GM10248 (cell line): ENCODE measurements at regions not wholly inside any gene's neighbourhood (a gene's known extent, or its start where the extent isn't known, plus 50 kb on each side); places are given as distances from the start of the nearest gene placed in this dataset.

ENCODE experiments used
- CTCF ChIA-PET: fragments of 300-600 bp; sonication (Branson Sonifier 250); formaldehyde crosslinking; extraction: SDS; loops from one replicate; lab custom pipeline; 2021; ENCODE audit warnings: antibody characterized with exemption; lab: Yijun Ruan, JAX
- POLR2A ChIA-PET: fragments of 350-650 bp; sonication (Branson Sonifier 250); formaldehyde crosslinking; extraction: SDS; loops from one replicate; lab custom pipeline; 2020; ENCODE audit warnings: antibody characterized with exemption; lab: Yijun Ruan, JAX
- DNase-seq: peaks from one replicate; pipeline ENCODE4 v3.0.0; 2012; ENCODE audit errors: extremely low spot score
- CTCF ChIP-seq: IDR thresholded peaks from 2 replicates; pipeline ENCODE4 v1.5.1; 2012; ENCODE audit warnings: mild to moderate bottlenecking, low read depth; ENCODE audit errors: extremely low read depth, missing control alignments, control extremely low read depth

DNA sequence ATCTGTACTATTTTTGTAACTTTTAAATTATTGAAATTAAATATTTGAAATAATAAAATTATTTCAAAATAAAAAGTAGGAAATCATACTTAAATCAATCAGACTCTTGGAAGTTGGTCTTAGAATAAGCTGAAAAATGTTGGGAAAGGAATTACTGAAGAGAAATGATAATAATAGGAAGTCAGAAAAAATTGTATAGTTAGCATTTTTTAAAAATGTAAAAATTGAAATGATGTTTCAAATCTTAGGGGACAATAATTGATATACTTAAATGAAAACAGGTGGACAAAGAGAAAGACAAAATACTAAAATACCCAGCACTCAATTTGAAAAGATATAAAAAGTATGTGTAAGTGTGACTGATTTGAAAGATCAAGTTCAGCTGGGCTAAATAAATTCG lies 186.1 kb downstream of the BMP2 start:
- no peak for TF ChIP-seq CTCF
- ChIA-PET CTCF (no interaction called here), POLR2A (no interaction called here)
- no peak for DNase-seq

DNA sequence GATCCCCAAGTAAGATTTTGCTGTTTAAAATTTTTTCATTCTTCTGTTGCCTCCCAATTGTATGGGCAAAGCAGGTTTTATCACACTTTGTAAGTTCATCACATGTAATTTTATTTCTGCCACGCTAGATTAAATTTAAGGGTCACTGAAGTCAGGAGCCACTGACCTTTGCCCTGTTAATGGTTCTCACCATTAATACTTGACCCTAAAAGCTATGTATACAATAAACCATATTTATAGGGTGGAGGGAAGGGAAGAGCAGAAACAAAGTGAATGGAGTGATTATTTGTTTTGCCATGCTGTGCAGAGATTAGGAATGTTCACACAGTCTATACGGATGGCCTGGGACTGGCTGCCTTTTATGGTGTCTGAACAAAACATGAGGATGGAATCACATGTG lies 186.7 kb downstream of the BMP2 start:
- ChIA-PET CTCF (no interaction called here), POLR2A (no interaction called here)
- no peak for DNase-seq

DNA sequence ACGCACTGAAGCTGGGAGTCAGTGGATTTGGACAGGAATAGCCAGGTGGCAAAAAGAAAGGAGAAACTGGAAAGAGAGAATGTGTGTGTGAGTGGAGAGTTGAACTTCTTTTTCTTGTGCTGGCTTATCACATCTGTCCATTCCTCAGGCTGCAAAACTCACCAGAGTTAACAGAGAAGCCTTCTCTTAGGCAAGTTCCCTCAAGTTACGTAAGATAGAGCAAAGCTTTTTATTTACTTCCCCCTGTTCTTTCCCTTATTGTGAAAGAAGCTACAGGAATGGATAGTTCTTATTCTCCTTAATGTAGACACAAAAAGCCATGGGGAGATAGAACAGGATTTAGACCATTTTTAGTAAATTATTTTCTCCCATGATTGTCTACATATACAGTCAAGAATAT lies 188.6 kb downstream of the BMP2 start:
- no peak for TF ChIP-seq CTCF
- ChIA-PET CTCF (interaction anchor here (1.1 kb wide), 1 partner anchor 12 kb away, joined by 3 read pairs; no protein-coding TSS in a partner anchor), POLR2A (no interaction called here)
- DNase-seq: no peak

More for the DNA sequence above, 186.7 kb downstream of the BMP2 start:
- TF ChIP-seq CTCF: no peak

DNA sequence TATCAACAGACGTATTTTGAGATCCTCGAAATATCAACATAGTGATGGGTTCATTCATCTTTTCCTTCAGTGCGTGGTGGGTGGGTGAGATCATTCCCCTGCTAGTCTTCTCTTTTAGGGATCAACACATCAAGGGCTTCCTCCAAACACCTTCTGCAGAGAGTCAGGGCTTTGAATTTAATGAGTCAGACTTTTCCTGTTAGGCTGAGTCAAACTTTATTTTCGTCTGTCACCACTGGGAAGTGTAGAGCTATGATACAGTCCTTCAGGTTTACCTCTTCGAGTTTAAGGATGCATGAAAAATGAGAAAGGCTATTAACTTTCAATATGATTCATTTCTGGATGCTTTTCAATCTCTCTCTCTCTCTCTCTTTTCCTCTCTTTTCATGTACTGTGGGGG lies 189.1 kb downstream of the BMP2 start:
- no peak for TF ChIP-seq CTCF
- no peak for DNase-seq
- ChIA-PET CTCF (interaction anchor here (0.6 to 1.1 kb wide), 2 partner anchors 13 to 327 kb away, joined by 3 read pairs; no protein-coding TSS in a partner anchor), POLR2A (no interaction called here)

DNA sequence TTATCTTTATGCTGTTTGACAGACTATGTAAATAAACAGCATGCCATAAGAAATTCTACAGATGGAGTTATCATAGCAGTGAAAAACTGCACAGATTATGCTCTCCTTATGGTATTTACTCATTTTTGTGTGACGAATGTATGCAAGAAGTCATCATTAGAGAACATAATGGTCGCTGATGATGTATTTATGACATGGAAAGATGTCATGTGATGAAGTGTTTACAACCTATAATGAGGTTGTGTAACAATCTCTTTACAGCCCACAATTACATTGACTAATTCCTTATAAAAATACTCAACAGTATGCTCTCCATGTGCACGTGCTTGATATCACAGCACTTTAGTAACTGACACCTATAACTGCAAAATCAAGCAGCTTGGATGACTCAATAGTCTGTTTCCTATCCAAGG lies 192.4 kb downstream of the BMP2 start:
- ChIA-PET POLR2A (no interaction called here), CTCF (no interaction called here)
- no peak for TF ChIP-seq CTCF
- DNase-seq: no peak

- ChIA-PET POLR2A (no interaction called here), CTCF (no interaction called here)
- TF ChIP-seq CTCF: no peak
- no peak for DNase-seq
Measured at GRCh38 chr20:6966721-6967120, 199.2 kb downstream of the BMP2 start.
